Esophagus squamous epithelium (tissue), 4 donors: ENCODE measurements at regions not wholly inside any gene's neighbourhood (a gene's known extent, or its start where the extent isn't known, plus 50 kb on each side); places are given as distances from the start of the nearest gene placed in this dataset.

Experiments
- POLR2A ChIP-seq, 4 donors: fragments of 450-650 bp; IDR thresholded peaks; one replicate each; pipeline ENCODE4 v1.6.1; 2017; ENCODE audit warnings: antibody characterized with exemption in 4 of 4, mild to moderate bottlenecking in 4 of 4, moderate library complexity in 3 of 4
- TF ChIP-seq, protein P1 (sequence below), 6 experiments: fragments of 450-650 bp in 4 of 6; fragments of 200-600 bp in 2 of 6; sonication (generic) in 2 of 6; IDR thresholded peaks; one replicate each; pipeline ENCODE4 v1.5.1; 2016 to 2019; ENCODE audit warnings: antibody characterized with exemption in 6 of 6, mild to moderate bottlenecking in 4 of 6, moderate library complexity in 4 of 6

DNA sequence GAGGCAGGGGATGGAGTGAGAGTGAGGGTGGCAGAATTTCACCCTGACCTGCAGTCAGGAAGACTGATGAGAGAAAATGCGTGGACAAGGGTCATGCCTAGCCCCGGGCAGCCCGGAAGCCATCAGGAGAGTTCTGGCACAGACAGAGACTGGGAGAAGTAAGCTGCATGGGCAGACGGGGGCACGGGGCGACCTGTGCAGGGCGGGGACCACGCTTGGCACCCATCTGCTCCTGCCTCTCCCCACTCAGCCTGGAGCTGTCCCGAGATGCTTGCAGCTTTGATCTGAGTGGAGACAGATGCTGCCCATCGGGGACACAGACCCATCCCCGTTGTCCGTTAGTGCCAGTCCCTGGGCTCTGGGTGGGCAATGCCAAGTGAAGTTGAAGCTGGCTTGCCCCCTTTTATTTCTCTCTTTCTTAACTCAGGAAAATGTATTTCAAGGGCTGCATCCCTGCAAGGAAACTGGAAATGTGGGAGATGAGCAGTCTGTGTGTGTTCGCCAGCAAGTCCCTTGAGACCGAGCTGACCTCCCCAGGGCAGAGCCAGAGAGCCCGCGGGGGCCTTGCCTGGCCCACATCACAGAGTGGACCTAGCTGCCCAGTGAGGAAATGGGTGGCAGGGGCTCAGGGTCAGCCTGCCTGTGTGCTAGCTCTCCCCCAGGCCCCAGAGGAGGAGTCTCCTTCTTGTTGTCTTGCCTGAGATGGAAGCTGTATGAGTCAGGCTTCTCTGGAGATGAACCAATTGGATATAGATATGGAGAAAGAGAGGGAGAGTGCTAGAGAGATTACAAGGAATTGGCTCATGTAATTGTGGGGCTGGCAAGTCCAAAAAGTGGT lies 121.3 kb upstream of the C1orf174 start:
- TF ChIP-seq, protein P1, sequence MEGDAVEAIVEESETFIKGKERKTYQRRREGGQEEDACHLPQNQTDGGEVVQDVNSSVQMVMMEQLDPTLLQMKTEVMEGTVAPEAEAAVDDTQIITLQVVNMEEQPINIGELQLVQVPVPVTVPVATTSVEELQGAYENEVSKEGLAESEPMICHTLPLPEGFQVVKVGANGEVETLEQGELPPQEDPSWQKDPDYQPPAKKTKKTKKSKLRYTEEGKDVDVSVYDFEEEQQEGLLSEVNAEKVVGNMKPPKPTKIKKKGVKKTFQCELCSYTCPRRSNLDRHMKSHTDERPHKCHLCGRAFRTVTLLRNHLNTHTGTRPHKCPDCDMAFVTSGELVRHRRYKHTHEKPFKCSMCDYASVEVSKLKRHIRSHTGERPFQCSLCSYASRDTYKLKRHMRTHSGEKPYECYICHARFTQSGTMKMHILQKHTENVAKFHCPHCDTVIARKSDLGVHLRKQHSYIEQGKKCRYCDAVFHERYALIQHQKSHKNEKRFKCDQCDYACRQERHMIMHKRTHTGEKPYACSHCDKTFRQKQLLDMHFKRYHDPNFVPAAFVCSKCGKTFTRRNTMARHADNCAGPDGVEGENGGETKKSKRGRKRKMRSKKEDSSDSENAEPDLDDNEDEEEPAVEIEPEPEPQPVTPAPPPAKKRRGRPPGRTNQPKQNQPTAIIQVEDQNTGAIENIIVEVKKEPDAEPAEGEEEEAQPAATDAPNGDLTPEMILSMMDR (IDR thresholded peaks at IDR 0.05): no peak
- TF ChIP-seq POLR2A (IDR thresholded peaks at IDR 0.05): no peak
